Muscle layer of colon (tissue), 2 donors: ENCODE measurements at regions not wholly inside any gene's neighbourhood (a gene's known extent, or its start where the extent isn't known, plus 50 kb on each side); places are given as distances from the start of the nearest gene placed in this dataset.

Experiments
- H3K27ac ChIP-seq: one replicate; pipeline ENCODE4 v1.7.0; 2013; ENCODE audit warnings: low read depth, mild to moderate bottlenecking, low read length, moderate library complexity
- H3K27me3 ChIP-seq, 2 donors: one replicate each; pipeline ENCODE4 v1.7.0; 2013; ENCODE audit warnings: low read length in 2 of 2, mild to moderate bottlenecking in 2 of 2; ENCODE audit not compliant: insufficient read depth in 2 of 2, control insufficient read depth in 1 of 2
- H3K36me3 ChIP-seq: one replicate; pipeline ENCODE4 v1.7.0; 2013; ENCODE audit warnings: mild to moderate bottlenecking, low read length; ENCODE audit not compliant: insufficient read depth
- H3K4me1 ChIP-seq: one replicate; pipeline ENCODE4 v1.7.0; 2013; ENCODE audit warnings: mild to moderate bottlenecking, low read length; ENCODE audit not compliant: insufficient read depth
- H3K4me3 ChIP-seq, 2 donors: one replicate each; pipeline ENCODE4 v1.7.0; 2013; ENCODE audit warnings: low read length in 2 of 2, low read depth in 1 of 2, mild to moderate bottlenecking in 1 of 2, moderate library complexity in 1 of 2
- H3K9ac ChIP-seq: one replicate; pipeline ENCODE4 v1.7.0; 2013; ENCODE audit warnings: low read length
- H3K9me3 ChIP-seq: one replicate; pipeline ENCODE4 v1.7.0; 2013; ENCODE audit warnings: mild to moderate bottlenecking, low read length
- donor health status: abdominal sarcoma.
- donor health status: Adenocarcinoma of cecum.

- Histone ChIP-seq H3K36me3 (no peaks in the 10 kb centered on the region), H3K9ac (no peak overlapping the region), H3K27me3 (no peaks in the 10 kb centered on the region), H3K27ac (no peak overlapping the region), H3K9me3 (no peaks in the 10 kb centered on the region), H3K4me1 (no peaks in the 10 kb centered on the region), H3K4me3 (no peak overlapping the region)
These were observed 475.9 kb upstream of the HTR2A start for GRCh38 chr13:47372751-47373150.

GRCh38 chr13:47351798-47352197 is 454.9 kb upstream of the HTR2A start:
- no peak overlapping the region for H3K9ac ChIP-seq
- H3K36me3 ChIP-seq, result no peaks in the 10 kb centered on the region
- no peak overlapping the region for H3K4me3 ChIP-seq
- H3K9me3 ChIP-seq, result peaks cover 4% of the 10 kb centered on the region
- H3K4me1 ChIP-seq, result no peaks in the 10 kb centered on the region
- no peaks in the 10 kb centered on the region for H3K27me3 ChIP-seq
- H3K27ac ChIP-seq, result no peak overlapping the region

- Histone ChIP-seq H3K4me3 (no peak overlapping the region), H3K9me3 (peaks cover 2% of the 10 kb centered on the region), H3K27ac (no peak overlapping the region), H3K36me3 (no peaks in the 10 kb centered on the region), H3K27me3 (no peaks in the 10 kb centered on the region), H3K4me1 (no peaks in the 10 kb centered on the region), H3K9ac (no peak overlapping the region)
These were observed 453.7 kb upstream of the HTR2A start for GRCh38 chr13:47350334-47351124.

- Histone ChIP-seq H3K27me3 (no peaks in the 10 kb centered on the region), H3K4me3 (no peak overlapping the region), H3K4me1 (no peaks in the 10 kb centered on the region), H3K9ac (no peak overlapping the region), H3K27ac (no peak overlapping the region), H3K9me3 (no peaks in the 10 kb centered on the region), H3K36me3 (no peaks in the 10 kb centered on the region)
These were observed 452.4 kb upstream of the HTR2A start for GRCh38 chr13:47349211-47349610.

- H3K4me1 ChIP-seq, result no peaks in the 10 kb centered on the region
- H3K9ac ChIP-seq, result no peak overlapping the region
- H3K9me3 ChIP-seq, result no peaks in the 10 kb centered on the region
- no peak overlapping the region for H3K27ac ChIP-seq
- no peak overlapping the region for H3K4me3 ChIP-seq
- no peaks in the 10 kb centered on the region for H3K36me3 ChIP-seq
- H3K27me3 ChIP-seq, result no peaks in the 10 kb centered on the region
These were observed 441.1 kb upstream of the HTR2A start for GRCh38 chr13:47337781-47338507.

GRCh38 chr13:47334173-47334572 is 437.3 kb upstream of the HTR2A start:
- H3K27me3 ChIP-seq, result no peaks in the 10 kb centered on the region
- no peak overlapping the region for H3K9ac ChIP-seq
- H3K4me3 ChIP-seq, result no peak overlapping the region
- H3K4me1 ChIP-seq, result no peaks in the 10 kb centered on the region
- H3K36me3 ChIP-seq, result no peaks in the 10 kb centered on the region
- no peak overlapping the region for H3K27ac ChIP-seq
- no peaks in the 10 kb centered on the region for H3K9me3 ChIP-seq

GRCh38 chr13:47332149-47332548 is 435.3 kb upstream of the HTR2A start:
- H3K27me3 ChIP-seq, result no peaks in the 10 kb centered on the region
- no peak overlapping the region for H3K9ac ChIP-seq
- H3K4me3 ChIP-seq, result no peak overlapping the region
- H3K9me3 ChIP-seq, result no peaks in the 10 kb centered on the region
- no peaks in the 10 kb centered on the region for H3K4me1 ChIP-seq
- H3K27ac ChIP-seq, result no peak overlapping the region
- no peaks in the 10 kb centered on the region for H3K36me3 ChIP-seq

GRCh38 chr13:47330031-47330430 is 433.2 kb upstream of the HTR2A start:
- Histone ChIP-seq H3K27me3 (no peaks in the 10 kb centered on the region), H3K36me3 (no peaks in the 10 kb centered on the region), H3K4me3 (no peak overlapping the region), H3K9me3 (no peaks in the 10 kb centered on the region), H3K27ac (no peak overlapping the region), H3K4me1 (no peaks in the 10 kb centered on the region), H3K9ac (no peak overlapping the region)

- Histone ChIP-seq H3K36me3 (no peaks in the 10 kb centered on the region), H3K9ac (no peak overlapping the region), H3K4me1 (no peaks in the 10 kb centered on the region), H3K9me3 (no peaks in the 10 kb centered on the region), H3K4me3 (no peak overlapping the region), H3K27me3 (no peaks in the 10 kb centered on the region), H3K27ac (no peak overlapping the region)
These were observed 431.0 kb upstream of the HTR2A start for GRCh38 chr13:47327861-47328260.

GRCh38 chr13:47326061-47326460 is 429.2 kb upstream of the HTR2A start:
- Histone ChIP-seq H3K4me1 (no peaks in the 10 kb centered on the region), H3K36me3 (no peaks in the 10 kb centered on the region), H3K4me3 (no peak overlapping the region), H3K9me3 (no peaks in the 10 kb centered on the region), H3K27ac (no peak overlapping the region), H3K27me3 (no peaks in the 10 kb centered on the region), H3K9ac (no peak overlapping the region)

- no peak overlapping the region for H3K9ac ChIP-seq
- H3K9me3 ChIP-seq, result no peaks in the 10 kb centered on the region
- no peaks in the 10 kb centered on the region for H3K36me3 ChIP-seq
- no peaks in the 10 kb centered on the region for H3K27me3 ChIP-seq
- H3K27ac ChIP-seq, result no peak overlapping the region
- H3K4me3 ChIP-seq, result no peak overlapping the region
- H3K4me1 ChIP-seq, result no peaks in the 10 kb centered on the region
These were observed 420.5 kb upstream of the HTR2A start for GRCh38 chr13:47317356-47317755.

GRCh38 chr13:47310401-47310800 is 413.5 kb upstream of the HTR2A start:
- Histone ChIP-seq H3K9me3 (no peaks in the 10 kb centered on the region), H3K27ac (no peak overlapping the region), H3K4me1 (peaks cover 5% of the 10 kb centered on the region), H3K9ac (no peak overlapping the region), H3K4me3 (no peak overlapping the region), H3K36me3 (no peaks in the 10 kb centered on the region), H3K27me3 (no peaks in the 10 kb centered on the region)
